Upper lobe of left lung (tissue), 4 donors: ENCODE measurements at regions not wholly inside any gene's neighbourhood (a gene's known extent, or its start where the extent isn't known, plus 50 kb on each side); places are given as distances from the start of the nearest gene placed in this dataset.

Experiments used
- EP300 ChIP-seq, 4 donors: sonication (generic); formaldehyde crosslinking; IDR thresholded peaks; one replicate each; pipeline ENCODE4 v1.5.1; 2017; ENCODE audit warnings: antibody characterized with exemption in 4 of 4, control low read depth in 2 of 4
- POLR2A ChIP-seq, 4 donors: fragments of 450-650 bp; IDR thresholded peaks; one replicate each; pipeline ENCODE4 v1.5.1; 2016 to 2017; ENCODE audit warnings: antibody characterized with exemption in 4 of 4, mild to moderate bottlenecking in 2 of 4
- POLR2AphosphoS5 ChIP-seq, 2 donors: sonication (generic); formaldehyde crosslinking; IDR thresholded peaks; one replicate each; pipeline ENCODE4 v1.5.1; 2017; ENCODE audit warnings: antibody characterized with exemption in 2 of 2
- TF ChIP-seq, protein P1 (sequence below), 6 experiments: fragments of 450-650 bp in 4 of 6; fragments of 200-600 bp in 2 of 6; sonication (generic) in 2 of 6; IDR thresholded peaks; one replicate each; pipeline ENCODE4 v1.5.1; 2016 to 2019; ENCODE audit warnings: antibody characterized with exemption in 6 of 6

- TF ChIP-seq, protein P1, sequence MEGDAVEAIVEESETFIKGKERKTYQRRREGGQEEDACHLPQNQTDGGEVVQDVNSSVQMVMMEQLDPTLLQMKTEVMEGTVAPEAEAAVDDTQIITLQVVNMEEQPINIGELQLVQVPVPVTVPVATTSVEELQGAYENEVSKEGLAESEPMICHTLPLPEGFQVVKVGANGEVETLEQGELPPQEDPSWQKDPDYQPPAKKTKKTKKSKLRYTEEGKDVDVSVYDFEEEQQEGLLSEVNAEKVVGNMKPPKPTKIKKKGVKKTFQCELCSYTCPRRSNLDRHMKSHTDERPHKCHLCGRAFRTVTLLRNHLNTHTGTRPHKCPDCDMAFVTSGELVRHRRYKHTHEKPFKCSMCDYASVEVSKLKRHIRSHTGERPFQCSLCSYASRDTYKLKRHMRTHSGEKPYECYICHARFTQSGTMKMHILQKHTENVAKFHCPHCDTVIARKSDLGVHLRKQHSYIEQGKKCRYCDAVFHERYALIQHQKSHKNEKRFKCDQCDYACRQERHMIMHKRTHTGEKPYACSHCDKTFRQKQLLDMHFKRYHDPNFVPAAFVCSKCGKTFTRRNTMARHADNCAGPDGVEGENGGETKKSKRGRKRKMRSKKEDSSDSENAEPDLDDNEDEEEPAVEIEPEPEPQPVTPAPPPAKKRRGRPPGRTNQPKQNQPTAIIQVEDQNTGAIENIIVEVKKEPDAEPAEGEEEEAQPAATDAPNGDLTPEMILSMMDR (IDR thresholded peaks at IDR 0.05) = no peak
- TF ChIP-seq EP300 (IDR thresholded peaks at IDR 0.05) = no peak
- no peak for TF ChIP-seq POLR2AphosphoS5 (IDR thresholded peaks at IDR 0.05)
- TF ChIP-seq POLR2A (IDR thresholded peaks at IDR 0.05) = no peak
Measured at GRCh38 chr7:56570968-56571367, 454.8 kb upstream of the NUPR2 start.
